Glomerular endothelial cell (primary cell): ENCODE measurements at regions not wholly inside any gene's neighbourhood (a gene's known extent, or its start where the extent isn't known, plus 50 kb on each side); places are given as distances from the start of the nearest gene placed in this dataset.
"Not testable (repeated sequence)": the region's sequence is repeated elsewhere in the genome, so short reads cannot be mapped to it uniquely, and the experiment has no call there.

Experiments used
- DNase-seq: peaks from one replicate; pipeline ENCODE4 v3.0.0-alpha.2; 2011; ENCODE audit warnings: low read depth, low spot score; ENCODE audit errors: extremely low read depth

- DNase-seq, result no peak
These were observed 1187.7 kb downstream of the OTOL1 start for GRCh38 chr3:162684260-162684659.

- no peak for DNase-seq
These were observed 1202.7 kb downstream of the OTOL1 start for GRCh38 chr3:162699291-162699690.

- DNase-seq, result no peak
These were observed 1204.6 kb downstream of the OTOL1 start for GRCh38 chr3:162701211-162701610.

- DNase-seq, result no peak
These were observed 1206.3 kb downstream of the OTOL1 start for GRCh38 chr3:162702768-162703385.

GRCh38 chr3:162704238-162704637 lies 1207.6 kb downstream of the OTOL1 start:
- no peak for DNase-seq

GRCh38 chr3:162704799-162705385 lies 1208.3 kb downstream of the OTOL1 start:
- DNase-seq, result no peak

- DNase-seq, result not testable (repeated sequence)
These were observed 1211.8 kb downstream of the OTOL1 start for GRCh38 chr3:162708394-162708793.

- DNase-seq, result not testable (repeated sequence)
These were observed 1212.5 kb downstream of the OTOL1 start for GRCh38 chr3:162708942-162709706.

- no peak for DNase-seq
These were observed 1213.9 kb downstream of the OTOL1 start for GRCh38 chr3:162710332-162711112.

- not testable (repeated sequence) for DNase-seq
These were observed 1220.5 kb downstream of the OTOL1 start for GRCh38 chr3:162717074-162717473.

- DNase-seq, result no peak
These were observed 1222.1 kb downstream of the OTOL1 start for GRCh38 chr3:162718697-162719096.

- DNase-seq, result peak; percentile 51
These were observed 1223.2 kb downstream of the OTOL1 start for GRCh38 chr3:162719684-162720341.

GRCh38 chr3:162721736-162722135 lies 1225.1 kb downstream of the OTOL1 start:
- no peak for DNase-seq

GRCh38 chr3:162722337-162722736 lies 1225.7 kb downstream of the OTOL1 start:
- DNase-seq, result no peak

- DNase-seq, result not testable (repeated sequence)
These were observed 1226.2 kb downstream of the OTOL1 start for GRCh38 chr3:162722796-162723195.

- DNase-seq, result no peak
These were observed 1233.1 kb downstream of the OTOL1 start for GRCh38 chr3:162729686-162730085.

- DNase-seq, result not testable (repeated sequence)
These were observed 1235.4 kb downstream of the OTOL1 start for GRCh38 chr3:162731961-162732360.

- DNase-seq, result no peak
These were observed 1242.2 kb downstream of the OTOL1 start for GRCh38 chr3:162738784-162739183.

GRCh38 chr3:162740941-162741596 lies 1244.5 kb downstream of the OTOL1 start:
- no peak for DNase-seq

- DNase-seq, result no peak
These were observed 1245.6 kb downstream of the OTOL1 start for GRCh38 chr3:162742159-162742717.
